A549 (cell line): ENCODE measurements at regions not wholly inside any gene's neighbourhood (a gene's known extent, or its start where the extent isn't known, plus 50 kb on each side); places are given as distances from the start of the nearest gene placed in this dataset.

ENCODE experiments used
- ATAC-seq, 2 experiments: fragments of 200-7000 bp in 1 of 2; fragments of >200 bp in 1 of 2; cut with Nextera tagmentation in 1 of 2; cut with Tn5 transposase in 1 of 2; 3 replicates each; pipeline versions ENCODE4 v1.8.0 to v1.9.1; 2018 to 2020; ENCODE audit warnings: mild to moderate bottlenecking in 1 of 2, moderate library complexity in 1 of 2
- CTCF ChIA-PET: fragments of 300-600 bp; sonication (Branson Sonifier 250); formaldehyde crosslinking; extraction: SDS; loops from one replicate; lab custom pipeline; 2021; ENCODE audit warnings: antibody characterized with exemption, inconsistent platforms; lab: Yijun Ruan, JAX
- POLR2A ChIA-PET: fragments of 350-600 bp; formaldehyde crosslinking; extraction: SDS; loops from one replicate; lab custom pipeline; 2021; ENCODE audit warnings: antibody characterized with exemption, inconsistent platforms; lab: Yijun Ruan, JAX
- DNase-seq, 2 experiments: peaks; one replicate each; pipeline versions ENCODE4 v3.0.0 to v3.0.0-alpha.2; 2011 to 2016; ENCODE audit warnings: low read depth in 1 of 2, low spot score in 1 of 2
- FAIRE-seq: peaks from 2 replicates; lab custom pipeline; 2011; peaks lifted over from hg19 to GRCh38; lab: Jason Lieb, UNC
- H3K27ac ChIP-seq, 2 experiments: fragments of >200 bp; sonication (Bioruptor Twin); formaldehyde crosslinking; 3 replicates each; pipeline ENCODE4 v1.5.1; 2016 to 2017
- H3K4me1 ChIP-seq: fragments of >200 bp; sonication (Bioruptor Twin); formaldehyde crosslinking; 3 replicates; pipeline ENCODE4 v1.6.1; 2016
- H3K4me2 ChIP-seq: fragments of >200 bp; sonication (Bioruptor Twin); formaldehyde crosslinking; 3 replicates; pipeline ENCODE4 v1.6.1; 2016
- H3K4me3 ChIP-seq: fragments of >200 bp; sonication (Bioruptor Twin); formaldehyde crosslinking; 3 replicates; pipeline ENCODE4 v1.5.1; 2016
- H3K9me3 ChIP-seq: fragments of >200 bp; sonication (Bioruptor Twin); formaldehyde crosslinking; 3 replicates; pipeline ENCODE4 v1.6.1; 2016
- ATOH8 ChIP-seq: fragments of 250-450 bp; sonication (Bioruptor Pico); IDR thresholded peaks from 2 replicates; pipeline ENCODE4 v1.5.0; 2020; ENCODE audit warnings: low read depth, mild to moderate bottlenecking, moderate library complexity
- BCL3 ChIP-seq: fragments of >200 bp; sonication (Bioruptor Twin); formaldehyde crosslinking; IDR thresholded peaks from 3 replicates; pipeline ENCODE4 v1.6.1; 2016
- CBX2 ChIP-seq: fragments of 200-600 bp; sonication (generic); IDR thresholded peaks from 2 replicates; pipeline ENCODE4 v1.6.1; 2016; ENCODE audit warnings: low read depth, mild to moderate bottlenecking, borderline replicate concordance
- CHD4 ChIP-seq: fragments of 200-600 bp; sonication (generic); IDR thresholded peaks from 2 replicates; pipeline ENCODE4 v1.6.1; 2016; ENCODE audit warnings: antibody characterized with exemption, mild to moderate bottlenecking, borderline replicate concordance
- CTCF ChIP-seq: fragments of >200 bp; sonication (Bioruptor Twin); formaldehyde crosslinking; IDR thresholded peaks from 3 replicates; pipeline ENCODE4 v1.5.1; 2016
- E2F6 ChIP-seq: IDR thresholded peaks from 2 replicates; pipeline ENCODE4 v1.6.1; 2012; ENCODE audit warnings: low read depth, borderline replicate concordance
- EP300 ChIP-seq, 2 experiments: fragments of >200 bp; sonication (Bioruptor Twin); formaldehyde crosslinking; IDR thresholded peaks; 2 replicates in 1 of 2; 3 replicates in 1 of 2; pipeline ENCODE4 v1.6.1; 2016 to 2017
- FOSB ChIP-seq: fragments of 250-450 bp; sonication (Bioruptor Pico); IDR thresholded peaks from 2 replicates; pipeline ENCODE4 v1.5.0; 2020; ENCODE audit warnings: mild to moderate bottlenecking, moderate library complexity
- HDAC2 ChIP-seq: fragments of 200-600 bp; sonication (generic); IDR thresholded peaks from 2 replicates; pipeline ENCODE4 v1.6.1; 2016
- HES2 ChIP-seq: fragments of >200 bp; sonication (Bioruptor Twin); formaldehyde crosslinking; IDR thresholded peaks from 2 replicates; pipeline ENCODE4 v1.6.1; 2016
- HOXB13 ChIP-seq: fragments of 250-450 bp; sonication (Bioruptor Pico); IDR thresholded peaks from 2 replicates; pipeline ENCODE4 v1.5.0; 2020; ENCODE audit warnings: low read depth, mild to moderate bottlenecking, moderate library complexity
- JUN ChIP-seq, 2 experiments: fragments of >200 bp; sonication (Bioruptor Twin); formaldehyde crosslinking; IDR thresholded peaks; 2 replicates in 1 of 2; 3 replicates in 1 of 2; pipeline ENCODE4 v1.6.1; 2016 to 2017
- JUNB ChIP-seq: fragments of >200 bp; sonication (Bioruptor Twin); formaldehyde crosslinking; IDR thresholded peaks from 2 replicates; pipeline ENCODE4 v1.6.1; 2016
- KDM5A ChIP-seq: fragments of 200-600 bp; sonication (generic); IDR thresholded peaks from 2 replicates; pipeline ENCODE4 v1.6.1; 2016; ENCODE audit warnings: antibody characterized with exemption, mild to moderate bottlenecking
- MAZ ChIP-seq: fragments of 150-350 bp; IDR thresholded peaks from 2 replicates; pipeline ENCODE4 v1.6.1; 2014; ENCODE audit warnings: antibody characterized with exemption, low read depth, low read length, borderline replicate concordance
- NR3C1 ChIP-seq: fragments of >200 bp; sonication (Bioruptor Twin); formaldehyde crosslinking; IDR thresholded peaks from 3 replicates; pipeline ENCODE4 v1.6.1; 2017
- PBX3 ChIP-seq: IDR thresholded peaks from 2 replicates; pipeline ENCODE4 v1.6.1; 2012
- POLR2AphosphoS2 ChIP-seq: conservative IDR thresholded peaks from 2 replicates; pipeline ENCODE4 v1.6.1; 2012; ENCODE audit warnings: low read length, improper control_type of control experiment, inconsistent platforms
- RARB ChIP-seq: fragments of 250-450 bp; sonication (Bioruptor Pico); IDR thresholded peaks from 2 replicates; pipeline ENCODE4 v1.8.0; 2021; ENCODE audit warnings: mild to moderate bottlenecking, moderate library complexity
- REST ChIP-seq: fragments of 200-600 bp; sonication (generic); IDR thresholded peaks from 2 replicates; pipeline ENCODE4 v1.6.1; 2016; ENCODE audit warnings: antibody characterized with exemption, mild to moderate bottlenecking, moderate library complexity
- SMC3 ChIP-seq: fragments of >200 bp; sonication (Bioruptor Twin); formaldehyde crosslinking; IDR thresholded peaks from 3 replicates; pipeline ENCODE4 v1.6.1; 2018; ENCODE audit warnings: inconsistent platforms
- TFCP2L1 ChIP-seq: fragments of 250-450 bp; sonication (Bioruptor Pico); IDR thresholded peaks from 2 replicates; pipeline ENCODE4 v1.5.0; 2021; ENCODE audit warnings: mild to moderate bottlenecking
- TP53 ChIP-seq: fragments of 250-450 bp; sonication (Bioruptor Pico); IDR thresholded peaks from 2 replicates; pipeline ENCODE4 v1.5.0; 2021; ENCODE audit warnings: mild to moderate bottlenecking, moderate library complexity
- ZNF302 ChIP-seq: fragments of 250-450 bp; sonication (Bioruptor Pico); IDR thresholded peaks from 2 replicates; pipeline ENCODE4 v1.9.0; 2021; ENCODE audit warnings: inconsistent platforms, mild to moderate bottlenecking, moderate library complexity
- ZSCAN20 ChIP-seq: fragments of 250-450 bp; sonication (Bioruptor Pico); IDR thresholded peaks from 2 replicates; pipeline ENCODE4 v1.8.0; 2022; ENCODE audit warnings: mild to moderate bottlenecking, moderate library complexity
- WGBS: methylation state at CpG from one replicate; pipeline ENCODE4 v1.1.6; 2017; ENCODE audit errors: missing lambda C conversion rate; 5-methylcytosine and 5-hydroxymethylcytosine counted together

GRCh38 chr18:44098551-44099098 lies 582.1 kb upstream of the SETBP1 start:
- TF ChIP-seq ZNF302 (CRISPR knock-in tag) (no peak), ZSCAN20 (CRISPR knock-in tag) (no peak), JUNB (no peak), ATOH8 (no peak), KDM5A (no peak), CTCF (no peak), SMC3 (no peak), TFCP2L1 (CRISPR knock-in tag) (no peak), HES2 (no peak), CBX2 (no peak), HDAC2 (no peak), RARB (CRISPR knock-in tag) (no peak)
- Histone ChIP-seq H3K4me3 (no peak overlapping the region), H3K4me1 (no peaks in the 10 kb centered on the region), H3K27ac (no peak overlapping the region), H3K9me3 (no peaks in the 10 kb centered on the region), H3K4me2 (no peak overlapping the region)
- DNase-seq (peak in 1 of 2 experiments; percentile 4), FAIRE-seq (no peak), ATAC-seq (no peak)
- POLR2A ChIA-PET: no interaction called here
- WGBS: 3% methylated on average over 4 of the region's 4 CpGs
- CTCF ChIA-PET: no interaction called here

GRCh38 chr18:44107187-44107586 lies 573.5 kb upstream of the SETBP1 start:
- H3K27ac ChIP-seq: no peak overlapping the region
- TF ChIP-seq HDAC2 (no peak), TFCP2L1 (CRISPR knock-in tag) (no peak), PBX3 (no peak), CHD4 (no peak)
- POLR2A ChIA-PET: no interaction called here
- no peak overlapping the region for H3K4me2 ChIP-seq
- ATAC-seq: no peak
- DNase-seq: no peak
- no peak overlapping the region for H3K4me3 ChIP-seq
- CTCF ChIA-PET: no interaction called here
- no peaks in the 10 kb centered on the region for H3K4me1 ChIP-seq
- H3K9me3 ChIP-seq: no peaks in the 10 kb centered on the region
- FAIRE-seq: no peak
- no CpG with 5 or more reads among the region's 2 CpGs for WGBS

GRCh38 chr18:44111337-44111736 lies 569.4 kb upstream of the SETBP1 start:
- Histone ChIP-seq H3K9me3 (no peaks in the 10 kb centered on the region), H3K4me2 (no peak overlapping the region), H3K4me1 (no peaks in the 10 kb centered on the region), H3K27ac (no peak overlapping the region), H3K4me3 (no peak overlapping the region)
- ChIA-PET CTCF (no interaction called here), POLR2A (no interaction called here)
- FAIRE-seq (no peak), DNase-seq (no peak), ATAC-seq (no peak)
- TF ChIP-seq JUN (IDR thresholded peaks at IDR 0.05) (no peak), POLR2AphosphoS2 (no peak), E2F6 (no peak), TP53 (no peak), REST (no peak), HOXB13 (CRISPR knock-in tag) (no peak), JUNB (no peak), NR3C1 (no peak), CBX2 (no peak), MAZ (no peak), CHD4 (no peak), FOSB (CRISPR knock-in tag) (no peak), EP300 (IDR thresholded peaks at IDR 0.05) (no peak), ZNF302 (CRISPR knock-in tag) (no peak), BCL3 (no peak)
